DOHH2 (cell line): ENCODE measurements at regions not wholly inside any gene's neighbourhood (a gene's known extent, or its start where the extent isn't known, plus 50 kb on each side); places are given as distances from the start of the nearest gene placed in this dataset.

Experiments
- CTCF ChIP-seq: fragments of 200-600 bp; sonication (generic); IDR thresholded peaks from one replicate; pipeline ENCODE4 v1.5.1; 2014; ENCODE audit warnings: antibody characterized with exemption, mild to moderate bottlenecking, low read depth, low read length; ENCODE audit not compliant: poor library complexity, severe bottlenecking
- EZH2phosphoT487 ChIP-seq: fragments of 200-600 bp; sonication (generic); IDR thresholded peaks from 2 replicates; pipeline ENCODE4 v1.6.1; 2017; ENCODE audit warnings: borderline replicate concordance, mild to moderate bottlenecking, antibody characterized with exemption, low read length, moderate library complexity, mixed read lengths

- TF ChIP-seq CTCF, result no peak
- no peak for TF ChIP-seq EZH2phosphoT487
These were observed 215.9 kb downstream of the SOX11 start for GRCh38 chr2:5908071-5908470.
